ENCODE measurements at regions not wholly inside any gene's neighbourhood (a gene's known extent, or its start where the extent isn't known, plus 50 kb on each side); places are given as distances from the start of the nearest gene placed in this dataset.

GRCh38 chr15:35871282-35871681 lies 325.3 kb upstream of the DPH6 start:
- TF ChIP-seq CTCF (IDR thresholded peaks at IDR 0.05) (no peak), POLR2A (IDR thresholded peaks at IDR 0.05) (no peak)
